ENCODE measurements at regions not wholly inside any gene's neighbourhood (a gene's known extent, or its start where the extent isn't known, plus 50 kb on each side); places are given as distances from the start of the nearest gene placed in this dataset.

GRCh38 chr2:61722318-61722717, 131.5 kb downstream of the FAM161A start:
- intact Hi-C loops (cut with DNase I; ENCODE audit: low total_unique reads), result no loop called here
- Histone ChIP-seq H3K4me1 (no peaks in the 10 kb centered on the region), H3K27me3 (no peaks in the 10 kb centered on the region), H3K4me3 (no peak overlapping the region), H3K36me3 (no peaks in the 10 kb centered on the region), H3K9me3 (peaks cover 0 to 7% (median 0%) of the 10 kb centered on the region in 3 donors), H3K27ac (no peak overlapping the region)
- TF ChIP-seq CTCF (IDR thresholded peaks at IDR 0.05), result no peak
- no peak for DNase-seq

GRCh38 chr2:61721382-61721781, 132.5 kb downstream of the FAM161A start:
- no peaks in the 10 kb centered on the region for H3K9me3 ChIP-seq
- no peak overlapping the region for H3K27ac ChIP-seq
- H3K4me3 ChIP-seq, result no peak overlapping the region
- TF ChIP-seq CTCF (IDR thresholded peaks at IDR 0.05), result no peak
- no peaks in the 10 kb centered on the region for H3K36me3 ChIP-seq
- intact Hi-C loops (cut with DNase I; ENCODE audit: low total_unique reads), result no loop called here
- H3K4me1 ChIP-seq, result no peaks in the 10 kb centered on the region
- no peak for DNase-seq
- H3K27me3 ChIP-seq, result no peaks in the 10 kb centered on the region

GRCh38 chr2:61720911-61721310, 132.9 kb downstream of the FAM161A start:
- no peaks in the 10 kb centered on the region for H3K36me3 ChIP-seq
- no peaks in the 10 kb centered on the region for H3K9me3 ChIP-seq
- no peak overlapping the region for H3K27ac ChIP-seq
- no peaks in the 10 kb centered on the region for H3K4me1 ChIP-seq
- no peak for TF ChIP-seq CTCF (IDR thresholded peaks at IDR 0.05)
- no peak overlapping the region for H3K4me3 ChIP-seq
- intact Hi-C loops (cut with DNase I; ENCODE audit: low total_unique reads), result no loop called here
- no peak for DNase-seq
- H3K27me3 ChIP-seq, result no peaks in the 10 kb centered on the region

GRCh38 chr2:61718965-61719364, 134.9 kb downstream of the FAM161A start:
- no peak overlapping the region for H3K27ac ChIP-seq
- H3K36me3 ChIP-seq, result no peaks in the 10 kb centered on the region
- no peak for DNase-seq
- H3K27me3 ChIP-seq, result no peaks in the 10 kb centered on the region
- H3K4me1 ChIP-seq, result no peaks in the 10 kb centered on the region
- H3K9me3 ChIP-seq, result no peaks in the 10 kb centered on the region
- TF ChIP-seq CTCF (IDR thresholded peaks at IDR 0.05), result no peak
- intact Hi-C loops (cut with DNase I; ENCODE audit: low total_unique reads), result no loop called here
- H3K4me3 ChIP-seq, result no peak overlapping the region

GRCh38 chr2:61715506-61715905, 138.4 kb downstream of the FAM161A start:
- intact Hi-C loops (cut with DNase I; ENCODE audit: low total_unique reads), result no loop called here
- H3K27ac ChIP-seq, result no peak overlapping the region
- no peak for TF ChIP-seq CTCF (IDR thresholded peaks at IDR 0.05)
- DNase-seq, result no peak
- H3K4me3 ChIP-seq, result no peak overlapping the region
- no peaks in the 10 kb centered on the region for H3K36me3 ChIP-seq
- H3K9me3 ChIP-seq, result no peaks in the 10 kb centered on the region
- no peaks in the 10 kb centered on the region for H3K27me3 ChIP-seq
- H3K4me1 ChIP-seq, result no peaks in the 10 kb centered on the region

GRCh38 chr2:61714210-61714609, 139.7 kb downstream of the FAM161A start:
- TF ChIP-seq CTCF (IDR thresholded peaks at IDR 0.05), result no peak
- DNase-seq, result no peak
- intact Hi-C loops (cut with DNase I; ENCODE audit: low total_unique reads), result no loop called here
- Histone ChIP-seq H3K27ac (no peak overlapping the region), H3K4me1 (no peaks in the 10 kb centered on the region), H3K27me3 (no peaks in the 10 kb centered on the region), H3K4me3 (no peak overlapping the region), H3K36me3 (no peaks in the 10 kb centered on the region), H3K9me3 (no peaks in the 10 kb centered on the region)
